IMR-90 (cell line): ENCODE measurements at regions not wholly inside any gene's neighbourhood (a gene's known extent, or its start where the extent isn't known, plus 50 kb on each side); places are given as distances from the start of the nearest gene placed in this dataset.

Source experiments
- ATAC-seq: fragments of 200-7000 bp; cut with Tn5 transposase; 2 replicates; pipeline ENCODE4 v1.9.1; 2020; ENCODE audit warnings: low read depth, mild to moderate bottlenecking, moderate library complexity
- BruUV-seq: library from RNA; stranded (reverse); fragments of 400-500 nt; replicated peaks from 2 replicates; lab custom pipeline; 2021; lab: Mats Ljungman, UMichigan
- CTCF ChIA-PET: fragments of 300-600 bp; formaldehyde crosslinking; extraction: SDS; loops from one replicate; lab custom pipeline; 2021; ENCODE audit warnings: antibody characterized with exemption; lab: Yijun Ruan, JAX
- POLR2A ChIA-PET: fragments of 300-600 bp; sonication (Branson Sonifier 250); formaldehyde crosslinking; loops from one replicate; lab custom pipeline; 2022; ENCODE audit warnings: antibody characterized with exemption; ENCODE audit not compliant: unreplicated experiment; lab: Charles Lee
- DNase-seq: peaks from one replicate; pipeline ENCODE4 v3.0.0; 2013
- H2AFZ ChIP-seq: replicated peaks from 2 replicates; pipeline ENCODE3; 2013; ENCODE audit warnings: low read length, mild to moderate bottlenecking; ENCODE audit not compliant: poor library complexity
- H2AK5ac ChIP-seq: 2 replicates; pipeline ENCODE4 v1.6.1; 2013; ENCODE audit warnings: low read depth, low read length, inconsistent platforms
- H2AK9ac ChIP-seq: replicated peaks from 2 replicates; pipeline ENCODE3; 2013; ENCODE audit warnings: mild to moderate bottlenecking, low read depth, low read length, moderate library complexity; ENCODE audit not compliant: poor library complexity
- H2BK120ac ChIP-seq: 2 replicates; pipeline ENCODE4 v1.6.1; 2013; ENCODE audit warnings: low read depth, low read length, inconsistent platforms
- H2BK15ac ChIP-seq: 3 replicates; pipeline ENCODE4 v1.6.1; 2013; ENCODE audit warnings: low read depth, low read length, inconsistent platforms
- H2BK20ac ChIP-seq: 2 replicates; pipeline ENCODE4 v1.6.1; 2013; ENCODE audit warnings: low read depth, mild to moderate bottlenecking, inconsistent platforms, low read length, moderate library complexity
- H2BK5ac ChIP-seq: 2 replicates; pipeline ENCODE4 v1.6.1; 2013; ENCODE audit warnings: mild to moderate bottlenecking, low read depth, low read length, inconsistent platforms; ENCODE audit not compliant: poor library complexity, severe bottlenecking
- H3K14ac ChIP-seq: replicated peaks from 2 replicates; pipeline ENCODE4 v1.6.1; 2013; ENCODE audit warnings: low read depth, low read length, inconsistent platforms
- H3K18ac ChIP-seq: 2 replicates; pipeline ENCODE4 v1.6.1; 2013; ENCODE audit warnings: low read depth, low read length, control low read depth
- H3K23ac ChIP-seq: 2 replicates; pipeline ENCODE4 v1.6.1; 2013; ENCODE audit warnings: low read depth, low read length, inconsistent platforms
- H3K27ac ChIP-seq: 2 replicates; pipeline ENCODE4 v1.5.1; 2013; ENCODE audit warnings: mild to moderate bottlenecking, control low read depth, low read length; ENCODE audit not compliant: insufficient read depth
- H3K27me3 ChIP-seq: 2 replicates; pipeline ENCODE4 v1.6.1; 2013; ENCODE audit warnings: low read length; ENCODE audit not compliant: control insufficient read depth, insufficient read depth
- H3K36me3 ChIP-seq: 2 replicates; pipeline ENCODE4 v1.6.1; 2013; ENCODE audit warnings: low read length, mixed read lengths; ENCODE audit not compliant: control insufficient read depth, insufficient read depth
- H3K4ac ChIP-seq: 2 replicates; pipeline ENCODE4 v1.6.1; 2013; ENCODE audit warnings: low read depth, low read length, inconsistent platforms
- H3K4me1 ChIP-seq: 2 replicates; pipeline ENCODE4 v1.6.1; 2013; ENCODE audit warnings: low read length, mixed read lengths; ENCODE audit not compliant: control insufficient read depth, insufficient read depth
- H3K4me2 ChIP-seq: 2 replicates; pipeline ENCODE4 v1.6.1; 2013; ENCODE audit warnings: low read depth, mild to moderate bottlenecking, control low read depth, low read length, moderate library complexity
- H3K4me3 ChIP-seq: 2 replicates; pipeline ENCODE4 v1.5.1; 2013; ENCODE audit warnings: low read depth, mild to moderate bottlenecking, control low read depth, low read length, moderate library complexity; ENCODE audit not compliant: insufficient read depth
- H3K56ac ChIP-seq: 2 replicates; pipeline ENCODE4 v1.6.1; 2013; ENCODE audit warnings: low read length, inconsistent platforms; ENCODE audit not compliant: insufficient read depth; ENCODE audit errors: extremely low read depth
- H3K79me1 ChIP-seq, 2 experiments: 2 replicates each; pipeline ENCODE4 v1.6.1; 2013; ENCODE audit warnings: low read length in 2 of 2, inconsistent platforms in 1 of 2, low read depth in 1 of 2
- H3K9ac ChIP-seq: 2 replicates; pipeline ENCODE4 v1.6.1; 2013; ENCODE audit warnings: low read depth, low read length, control low read depth
- H3K9me1 ChIP-seq: 2 replicates; pipeline ENCODE4 v1.6.1; 2013; ENCODE audit warnings: low read length, inconsistent platforms; ENCODE audit not compliant: insufficient read depth
- H3K9me3 ChIP-seq: 2 replicates; pipeline ENCODE4 v1.6.1; 2013; ENCODE audit warnings: low read length; ENCODE audit not compliant: control insufficient read depth, insufficient read depth
- H4K20me1 ChIP-seq: 2 replicates; pipeline ENCODE4 v1.6.1; 2013; ENCODE audit warnings: low read length, inconsistent platforms; ENCODE audit not compliant: insufficient read depth
- H4K5ac ChIP-seq: 2 replicates; pipeline ENCODE4 v1.6.1; 2013; ENCODE audit warnings: mild to moderate bottlenecking, low read depth, low read length, control low read depth
- H4K8ac ChIP-seq, 2 experiments: 2 replicates each; pipeline ENCODE4 v1.6.1; 2013; ENCODE audit warnings: low read depth in 2 of 2, low read length in 2 of 2, control low read depth in 1 of 2, inconsistent platforms in 1 of 2
- H4K91ac ChIP-seq: 2 replicates; pipeline ENCODE4 v1.6.1; 2013; ENCODE audit warnings: low read depth, low read length, inconsistent platforms; ENCODE audit not compliant: insufficient read depth
- BHLHE40 ChIP-seq: fragments of 150-350 bp; IDR thresholded peaks from 2 replicates; pipeline ENCODE4 v1.6.1; 2016; ENCODE audit warnings: mild to moderate bottlenecking, low read depth, low read length
- CHD1 ChIP-seq: IDR thresholded peaks from 2 replicates; pipeline ENCODE4 v1.6.1; 2012; ENCODE audit warnings: low read depth, low read length, improper control_type of control experiment
- FOS ChIP-seq: fragments of 150-350 bp; IDR thresholded peaks from 2 replicates; pipeline ENCODE4 v1.6.1; 2016; ENCODE audit warnings: low read depth, low read length
- MAZ ChIP-seq: IDR thresholded peaks from 2 replicates; pipeline ENCODE4 v1.6.1; 2012; ENCODE audit warnings: low read depth, mild to moderate bottlenecking, low read length, improper control_type of control experiment, moderate library complexity, borderline replicate concordance
- MXI1 ChIP-seq: IDR thresholded peaks from 2 replicates; pipeline ENCODE4 v1.6.1; 2012; ENCODE audit warnings: low read depth, mild to moderate bottlenecking, low read length, moderate library complexity, borderline replicate concordance
- NFE2L2 ChIP-seq: fragments of 150-350 bp; IDR thresholded peaks from 2 replicates; pipeline ENCODE4 v1.6.1; 2016; ENCODE audit warnings: low read depth, mild to moderate bottlenecking, low read length
- POLR2A ChIP-seq: IDR thresholded peaks from 2 replicates; pipeline ENCODE4 v1.6.1; 2012; ENCODE audit warnings: mild to moderate bottlenecking, low read depth, low read length
- RCOR1 ChIP-seq: IDR thresholded peaks from 2 replicates; pipeline ENCODE4 v1.6.1; 2012; ENCODE audit warnings: mild to moderate bottlenecking, low read length, improper control_type of control experiment; ENCODE audit not compliant: insufficient replicate concordance
- SMC3 ChIP-seq: fragments of 150-350 bp; IDR thresholded peaks from 2 replicates; pipeline ENCODE4 v1.6.1; 2016; ENCODE audit warnings: low read depth, mild to moderate bottlenecking, antibody characterized with exemption, low read length, moderate library complexity
- WGBS, 2 experiments: methylation state at CpG; one replicate each; pipeline versions ENCODE4 v1.1.5 to v1.1.7; 2013; ENCODE audit warnings: missing lambda C conversion rate in 2 of 2; ENCODE audit not compliant: insufficient read length in 1 of 2; ENCODE audit errors: extremely low coverage in 2 of 2; 5-methylcytosine and 5-hydroxymethylcytosine counted together
- dilution Hi-C: fragments of 300-500 bp; cut with HindIII; formaldehyde crosslinking; loops from one replicate; pipeline ENCODE4 v1.14.3; 2018; ENCODE audit warnings: low sequenced_read_pairs; ENCODE audit not compliant: unreplicated experiment
- in situ Hi-C: fragments of 300-500 bp; cut with MboI; formaldehyde crosslinking; loops from 3 replicates; pipeline ENCODE4 v1.14.3; 2019; ENCODE audit warnings: low sequenced_read_pairs, inconsistent platforms, mixed read lengths
- intact Hi-C: fragments of 100-400 bp; cut with micrococcal nuclease; formaldehyde crosslinking; loops from 2 replicates; pipeline ENCODE4 v1.10.0; 2022
- TF ChIP-seq, protein P1 (sequence below): conservative IDR thresholded peaks from 2 replicates; pipeline ENCODE4 v1.5.1; 2012; ENCODE audit warnings: mild to moderate bottlenecking, low read depth, low read length, improper control_type of control experiment
- TF ChIP-seq, protein P2 (sequence below): fragments of 150-350 bp; IDR thresholded peaks from 2 replicates; pipeline ENCODE4 v1.6.1; 2017; ENCODE audit warnings: mild to moderate bottlenecking, antibody characterized with exemption, low read length, low read depth

DNA sequence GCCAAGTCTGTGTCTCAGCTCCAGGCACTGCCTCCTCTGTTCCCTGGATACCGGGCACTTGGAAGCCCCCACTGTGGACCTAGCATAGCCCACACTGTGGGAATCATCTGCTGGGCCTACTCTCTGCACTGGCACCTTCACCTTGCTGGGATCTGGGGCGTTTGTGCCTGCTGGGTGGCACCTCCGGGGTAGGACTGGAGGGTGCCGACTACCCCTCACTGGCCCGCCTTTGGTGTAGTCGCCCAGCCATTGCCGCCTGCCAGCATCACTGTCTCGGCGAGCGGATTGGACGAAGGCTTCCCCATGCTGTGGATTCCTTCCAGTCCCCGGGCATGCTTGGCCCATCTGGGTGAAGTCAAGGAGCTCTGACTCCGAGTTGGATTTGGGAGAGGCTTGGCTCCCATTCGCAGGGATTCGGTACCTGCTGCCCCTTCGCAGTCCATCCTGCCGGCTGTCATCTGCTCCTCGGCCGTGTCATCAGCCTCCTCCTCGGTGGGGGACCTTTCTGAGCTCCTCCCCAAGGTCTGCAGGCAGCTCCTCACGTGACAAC is 180.6 kb upstream of the HDAC4 start (continued):
- TF ChIP-seq NFE2L2 (no peak), POLR2A (no peak)
- TF ChIP-seq, protein P1, sequence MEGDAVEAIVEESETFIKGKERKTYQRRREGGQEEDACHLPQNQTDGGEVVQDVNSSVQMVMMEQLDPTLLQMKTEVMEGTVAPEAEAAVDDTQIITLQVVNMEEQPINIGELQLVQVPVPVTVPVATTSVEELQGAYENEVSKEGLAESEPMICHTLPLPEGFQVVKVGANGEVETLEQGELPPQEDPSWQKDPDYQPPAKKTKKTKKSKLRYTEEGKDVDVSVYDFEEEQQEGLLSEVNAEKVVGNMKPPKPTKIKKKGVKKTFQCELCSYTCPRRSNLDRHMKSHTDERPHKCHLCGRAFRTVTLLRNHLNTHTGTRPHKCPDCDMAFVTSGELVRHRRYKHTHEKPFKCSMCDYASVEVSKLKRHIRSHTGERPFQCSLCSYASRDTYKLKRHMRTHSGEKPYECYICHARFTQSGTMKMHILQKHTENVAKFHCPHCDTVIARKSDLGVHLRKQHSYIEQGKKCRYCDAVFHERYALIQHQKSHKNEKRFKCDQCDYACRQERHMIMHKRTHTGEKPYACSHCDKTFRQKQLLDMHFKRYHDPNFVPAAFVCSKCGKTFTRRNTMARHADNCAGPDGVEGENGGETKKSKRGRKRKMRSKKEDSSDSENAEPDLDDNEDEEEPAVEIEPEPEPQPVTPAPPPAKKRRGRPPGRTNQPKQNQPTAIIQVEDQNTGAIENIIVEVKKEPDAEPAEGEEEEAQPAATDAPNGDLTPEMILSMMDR: no peak

DNA sequence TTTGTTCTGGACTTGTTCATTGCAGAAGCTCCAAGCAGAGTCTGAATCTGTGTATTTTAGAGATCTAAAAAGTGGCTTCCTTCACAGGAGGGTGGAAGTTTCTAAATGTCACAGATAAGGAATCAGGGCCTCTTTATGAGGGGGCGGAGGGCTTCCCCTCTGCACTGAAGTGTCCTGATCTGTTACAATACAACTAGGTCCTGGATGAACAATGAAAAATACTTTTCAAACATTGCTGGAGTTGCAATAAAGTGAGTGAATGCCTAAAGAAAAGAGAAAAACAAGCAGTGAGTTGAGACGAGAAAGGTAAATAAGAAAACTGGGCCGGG is 179.3 kb upstream of the HDAC4 start:
- H3K18ac ChIP-seq: no peak overlapping the region
- H3K27me3 ChIP-seq: no peaks in the 10 kb centered on the region
- no peak overlapping the region for H2BK15ac ChIP-seq
- no peaks in the 10 kb centered on the region for H3K36me3 ChIP-seq
- H3K23ac ChIP-seq: no peak overlapping the region
- H4K5ac ChIP-seq: no peak overlapping the region
- H2BK20ac ChIP-seq: no peak overlapping the region
- POLR2A ChIA-PET: no interaction called here
- H2BK120ac ChIP-seq: no peak overlapping the region
- no peaks in the 10 kb centered on the region for H3K4me1 ChIP-seq
- no peak overlapping the region for H3K27ac ChIP-seq
- ATAC-seq (no peak), DNase-seq (no peak)
- no TSS peak for BruUV-seq
- H3K9me3 ChIP-seq: peaks cover 36% of the 10 kb centered on the region
- CTCF ChIA-PET: no interaction called here
- intact Hi-C loops (no loop called here), in situ Hi-C loops (no loop called here), dilution Hi-C loops (no loop called here)
- H2AK5ac ChIP-seq: no peak overlapping the region
- H2AK9ac ChIP-seq: no peak overlapping the region
- H2BK5ac ChIP-seq: no peak overlapping the region
- H3K14ac ChIP-seq: no peak overlapping the region
- H3K4me2 ChIP-seq: no peak overlapping the region
- no peak overlapping the region for H4K91ac ChIP-seq
- H3K9ac ChIP-seq: no peak overlapping the region
- H3K4ac ChIP-seq: no peak overlapping the region
- no peaks in the 10 kb centered on the region for H3K79me1 ChIP-seq
- WGBS, 2 experiments: 40% methylated on average over 1 of the region's 3 CpGs; no CpG with 5 or more reads in 1 of the 2 experiments
- no peak overlapping the region for H3K4me3 ChIP-seq
- no peak overlapping the region for H2AFZ ChIP-seq
- H4K8ac ChIP-seq: no peak overlapping the region
- H3K56ac ChIP-seq: no peak overlapping the region
- H3K9me1 ChIP-seq: no peaks in the 10 kb centered on the region
- H4K20me1 ChIP-seq: no peaks in the 10 kb centered on the region
- TF ChIP-seq NFE2L2 (no peak), FOS (no peak), RCOR1 (no peak), MXI1 (no peak), MAZ (no peak), POLR2A (no peak), CHD1 (no peak), SMC3 (no peak), BHLHE40 (no peak)
- TF ChIP-seq, protein P1: no peak
- TF ChIP-seq, protein P2, sequence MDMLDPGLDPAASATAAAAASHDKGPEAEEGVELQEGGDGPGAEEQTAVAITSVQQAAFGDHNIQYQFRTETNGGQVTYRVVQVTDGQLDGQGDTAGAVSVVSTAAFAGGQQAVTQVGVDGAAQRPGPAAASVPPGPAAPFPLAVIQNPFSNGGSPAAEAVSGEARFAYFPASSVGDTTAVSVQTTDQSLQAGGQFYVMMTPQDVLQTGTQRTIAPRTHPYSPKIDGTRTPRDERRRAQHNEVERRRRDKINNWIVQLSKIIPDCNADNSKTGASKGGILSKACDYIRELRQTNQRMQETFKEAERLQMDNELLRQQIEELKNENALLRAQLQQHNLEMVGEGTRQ: no peak
